Stimulated activated CD4-positive, alpha-beta T cell treated with anti-CD3 and anti-CD28 coated beads, TNF-alpha, amount 100 ng/mL, for 48 hours (primary cell): ENCODE measurements at regions not wholly inside any gene's neighbourhood (a gene's known extent, or its start where the extent isn't known, plus 50 kb on each side); places are given as distances from the start of the nearest gene placed in this dataset.
"Not testable (repeated sequence)": the region's sequence is repeated elsewhere in the genome, so short reads cannot be mapped to it uniquely, and the experiment has no call there.

Experiments used
- DNase-seq, 3 donors: peaks; one replicate each; pipeline ENCODE4 v3.0.0-alpha.2; 2020; ENCODE audit warnings: low read depth in 3 of 3

DNA sequence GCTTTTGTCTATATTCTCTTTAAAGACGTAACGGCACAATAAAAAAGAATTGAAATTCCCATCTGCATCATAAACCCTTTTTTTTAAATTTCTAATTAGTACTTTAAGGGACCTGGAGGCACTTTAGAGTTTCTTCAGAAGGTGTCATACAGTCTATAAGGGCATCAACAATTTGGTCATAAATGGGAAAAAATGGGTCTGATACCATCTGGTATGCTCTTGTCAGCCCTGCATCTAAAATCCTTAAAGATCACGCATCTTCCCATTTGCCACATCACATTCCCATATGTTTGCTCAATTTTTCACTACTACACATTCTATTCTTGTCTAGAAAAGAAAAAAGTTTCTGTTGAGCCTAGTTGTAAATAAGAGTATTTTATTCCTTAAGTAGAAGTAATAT is 53.8 kb downstream of the COX7C start:
- DNase-seq: no peak

DNA sequence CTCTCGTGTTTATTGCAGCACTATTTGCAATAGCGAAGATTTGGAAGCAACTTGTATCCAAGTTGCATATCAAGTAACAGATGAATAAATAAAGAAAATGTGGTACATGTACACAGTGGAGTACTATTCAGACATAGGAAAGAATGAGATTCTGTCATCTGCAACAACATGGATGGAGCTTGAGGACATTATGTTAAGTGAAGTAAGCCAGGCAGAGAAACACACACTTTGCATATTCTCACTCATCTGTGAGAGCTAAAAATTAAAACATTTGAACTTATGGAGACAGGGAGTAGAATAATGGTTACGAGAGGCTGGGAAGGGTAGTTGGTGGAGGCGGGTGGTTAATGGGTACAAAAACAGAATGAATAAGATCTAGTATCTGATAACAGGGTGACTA is 56.3 kb downstream of the COX7C start:
- DNase-seq: no peak

DNA sequence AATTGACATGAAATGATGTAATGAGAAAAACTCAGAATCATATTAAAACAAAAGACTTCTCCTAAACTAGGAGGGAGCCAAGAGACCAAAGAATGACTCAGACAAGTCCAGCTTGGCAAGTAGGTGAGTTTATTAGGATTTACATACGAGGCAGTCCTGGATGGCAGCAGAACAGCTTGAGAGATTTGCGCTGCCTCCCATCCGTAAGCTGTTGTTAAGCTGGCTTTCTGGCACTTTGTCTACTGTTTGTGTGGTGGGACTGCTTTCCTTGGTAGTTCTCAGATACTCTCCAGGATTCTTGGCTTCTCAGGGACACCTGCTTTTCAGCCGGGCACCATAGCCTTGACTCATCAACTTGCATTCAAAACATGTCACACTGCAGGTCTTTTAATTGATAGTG is 57.6 kb downstream of the COX7C start:
- DNase-seq: no peak

DNA sequence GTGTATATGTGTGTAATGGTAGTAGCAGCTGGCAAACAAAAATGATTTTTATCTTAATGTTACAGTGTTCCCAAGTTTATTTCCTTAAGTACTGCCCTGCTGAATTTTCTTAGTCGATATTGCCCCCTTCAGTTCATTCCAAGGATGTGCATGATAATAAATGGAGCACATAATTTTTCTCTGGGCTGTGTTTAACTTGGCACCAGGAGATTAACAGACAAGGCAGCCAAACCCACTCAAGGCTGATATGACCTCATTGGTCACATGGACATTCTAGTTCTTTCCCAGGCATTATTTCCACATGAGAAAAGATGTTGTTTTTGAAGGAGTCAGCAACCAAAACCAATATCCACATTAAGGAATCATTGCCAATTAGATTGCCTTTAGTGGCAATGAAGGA is 61.8 kb downstream of the COX7C start:
- DNase-seq: no peak

DNA sequence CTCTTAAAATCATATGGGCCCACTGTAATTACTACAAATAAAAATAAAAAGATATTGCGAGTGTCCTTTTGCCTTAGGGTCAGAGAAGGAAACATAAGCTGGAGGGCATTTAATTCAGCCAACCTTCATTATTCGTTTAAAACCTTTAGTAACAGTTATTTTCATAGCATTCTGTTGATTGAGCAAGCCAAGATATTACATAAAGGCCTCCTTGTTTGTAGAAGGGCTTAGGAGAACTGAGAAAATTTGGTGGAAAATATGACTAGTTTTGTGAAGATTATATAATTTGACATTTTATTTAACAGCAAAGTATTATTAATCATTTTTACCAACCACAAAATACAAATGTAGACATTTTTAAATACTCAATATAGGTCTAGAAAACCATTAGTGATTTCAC is 62.2 kb downstream of the COX7C start:
- DNase-seq: no peak

DNA sequence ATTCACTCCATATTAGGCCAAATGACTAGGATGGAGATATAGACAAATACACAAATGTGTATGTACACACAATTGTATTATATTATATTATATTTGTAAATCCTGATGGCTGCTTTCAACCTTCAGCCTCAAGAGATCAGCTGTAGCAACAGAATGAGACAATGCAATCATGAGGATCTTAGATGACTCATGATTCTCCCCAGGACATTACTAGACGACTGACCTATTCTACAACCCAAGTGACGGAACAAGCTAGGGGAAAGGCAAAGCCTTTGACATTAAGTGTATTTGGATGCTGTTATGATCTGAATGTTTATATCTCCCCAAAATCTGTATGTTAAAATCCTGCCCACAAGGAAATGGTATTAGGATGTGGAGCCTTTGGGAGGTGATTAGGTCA is 66.5 kb downstream of the COX7C start:
- DNase-seq: no peak

DNA sequence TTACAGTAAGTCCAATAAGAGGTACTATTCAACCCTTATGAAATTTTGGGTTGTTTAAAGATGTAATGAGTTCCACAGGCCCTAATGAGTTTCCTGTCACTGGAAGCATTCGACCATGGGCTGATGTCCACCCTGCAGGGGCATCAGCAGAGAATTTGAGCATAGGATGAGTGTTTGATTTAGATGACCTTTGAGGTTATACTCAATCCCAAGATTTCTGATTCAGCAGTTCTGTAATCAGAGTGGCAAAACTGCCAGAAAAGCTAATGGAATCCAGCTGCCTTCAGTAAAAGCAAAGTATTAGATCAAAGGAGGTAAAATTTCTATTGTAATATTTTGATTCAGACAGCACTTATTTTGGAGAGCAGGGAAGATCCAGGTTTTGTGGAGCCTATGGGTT is 68.3 kb downstream of the COX7C start:
- no peak for DNase-seq

DNA sequence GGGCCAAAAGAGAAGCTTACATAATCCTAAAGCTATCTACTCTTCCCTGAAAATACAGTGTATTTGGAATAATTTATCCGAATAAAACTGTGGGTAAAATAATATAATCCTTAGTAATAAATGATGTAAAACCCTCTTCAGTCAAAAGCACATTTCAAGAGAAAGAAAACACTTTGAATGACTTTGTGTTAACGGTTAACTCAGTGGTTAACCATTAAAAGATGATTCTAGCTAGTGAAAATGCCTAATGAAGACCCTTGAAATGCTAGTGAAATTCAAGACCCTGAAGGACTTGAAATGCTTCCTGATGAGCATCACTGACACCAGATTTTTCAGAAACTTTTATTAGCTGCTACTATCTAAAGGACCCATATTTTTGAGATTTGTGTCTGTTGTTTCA is 70.7 kb downstream of the COX7C start:
- DNase-seq: no peak

DNA sequence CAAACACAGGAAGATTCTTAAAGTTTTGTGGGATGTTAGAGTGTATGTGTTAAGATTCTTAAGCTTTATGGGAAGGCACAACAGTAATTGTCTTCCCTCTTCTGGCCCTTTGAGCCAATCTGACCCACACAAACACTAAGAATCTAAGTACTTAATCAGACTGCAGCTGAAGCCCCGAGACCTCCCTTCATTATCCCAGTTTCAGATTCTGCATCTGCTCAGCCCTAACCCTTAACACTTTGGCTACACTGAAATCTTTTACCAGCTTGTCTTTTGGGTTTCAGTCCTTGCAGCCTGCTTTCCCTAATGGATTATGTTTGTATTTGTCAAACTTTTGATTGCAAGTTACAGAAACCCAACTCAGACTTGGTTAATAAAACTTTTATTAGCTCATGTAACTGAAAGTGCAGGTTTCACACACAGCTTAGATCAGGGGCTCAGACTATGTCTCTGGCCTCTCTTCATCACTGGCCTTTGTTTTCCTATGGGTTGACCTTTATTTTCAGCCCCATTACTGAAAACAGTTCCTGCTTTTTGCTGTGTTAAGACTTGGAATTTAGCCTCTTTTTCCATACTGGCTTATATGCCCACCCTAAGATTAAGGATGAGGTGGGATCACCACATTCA is 71.5 kb downstream of the COX7C start:
- DNase-seq: no peak

DNA sequence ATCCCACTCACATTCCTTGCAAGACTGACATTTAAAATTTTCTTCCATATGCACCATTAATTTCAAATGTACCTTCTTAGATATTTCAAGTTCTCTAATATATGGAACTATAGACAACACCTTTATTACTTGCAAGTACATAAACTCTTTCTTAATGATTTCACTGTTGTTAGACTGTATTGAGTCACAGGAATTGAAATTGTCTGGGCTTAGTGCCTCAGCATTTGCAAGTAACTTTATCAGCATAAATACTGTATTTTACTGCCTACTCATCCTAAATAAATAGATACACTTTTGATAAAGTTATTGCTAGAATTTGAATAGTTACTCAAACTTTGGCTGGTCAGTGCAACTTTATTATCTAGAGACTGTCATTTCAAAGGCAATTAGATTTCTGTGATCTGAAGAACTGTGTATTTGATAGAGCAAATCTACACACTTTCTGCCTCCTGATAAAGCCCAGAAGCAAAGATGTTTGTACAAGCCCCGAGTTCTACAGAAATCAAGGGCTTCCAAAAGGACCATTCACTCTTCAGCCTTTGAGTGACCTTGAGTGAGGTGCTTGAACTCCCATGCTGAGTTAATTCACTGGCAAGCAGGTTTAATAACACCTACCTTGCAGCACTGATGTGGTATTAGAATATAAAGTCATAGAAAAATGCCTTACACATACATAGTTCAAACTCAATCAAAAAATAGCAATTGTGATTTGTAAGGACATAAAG is 91.6 kb downstream of the COX7C start:
- no peak for DNase-seq

DNA sequence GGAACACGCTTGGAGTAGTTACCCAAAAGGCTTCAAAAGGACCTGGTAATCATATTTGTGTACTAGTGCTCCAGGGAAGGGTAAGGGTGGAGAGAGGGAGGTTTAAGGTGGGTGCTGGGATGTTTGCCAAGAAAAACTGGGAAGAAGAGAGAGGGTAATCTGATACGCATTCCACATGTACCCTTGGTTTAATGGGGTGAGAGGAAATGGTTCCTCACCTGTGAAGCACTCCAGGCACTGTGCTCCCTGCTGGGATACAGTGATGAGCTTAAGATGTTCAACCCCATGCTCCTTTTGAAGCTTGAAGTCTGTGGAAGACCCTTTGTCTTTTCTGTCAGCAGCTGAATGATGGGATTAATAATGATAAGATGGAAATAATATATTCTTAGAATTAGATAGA is 98.4 kb downstream of the COX7C start:
- DNase-seq: no peak

DNA sequence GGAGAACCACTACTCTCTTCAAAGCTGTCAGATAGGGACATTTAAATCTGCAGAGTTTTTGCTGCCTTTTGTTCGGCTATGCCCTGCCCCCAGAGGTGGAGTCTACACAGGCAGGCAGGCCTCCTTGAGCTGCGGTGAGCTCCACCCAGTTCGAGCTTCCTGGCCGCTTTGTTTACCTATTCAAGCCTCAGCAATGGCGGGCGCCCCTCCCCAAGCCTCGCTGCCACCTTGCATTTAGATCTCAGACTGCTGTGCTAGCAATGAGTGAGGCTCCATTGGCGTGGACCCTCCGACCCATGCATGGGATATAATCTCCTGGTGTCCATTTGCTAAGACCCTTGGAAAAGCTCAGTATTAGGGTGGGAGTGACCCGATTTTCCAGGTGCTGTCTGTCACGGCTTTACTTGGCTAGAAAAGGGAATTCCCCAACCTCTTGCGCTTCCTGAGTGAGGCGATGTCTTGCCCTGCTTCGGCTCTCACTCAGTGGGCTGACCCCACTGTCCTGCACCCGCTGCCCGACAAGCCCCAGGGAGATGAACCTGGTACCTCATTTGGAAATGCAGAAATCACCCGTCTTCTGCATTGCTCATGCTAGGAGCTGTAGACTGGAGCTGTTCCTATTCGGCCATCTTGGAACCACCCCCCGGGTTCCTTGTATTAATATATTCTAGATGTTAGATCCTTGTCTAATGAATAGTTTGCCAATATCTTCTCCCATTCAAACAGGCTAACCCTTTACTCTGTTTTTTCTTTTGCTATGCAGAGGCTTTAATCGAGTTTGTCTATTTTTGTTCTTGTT is 113.8 kb downstream of the COX7C start:
- not testable (repeated sequence) for DNase-seq

DNA sequence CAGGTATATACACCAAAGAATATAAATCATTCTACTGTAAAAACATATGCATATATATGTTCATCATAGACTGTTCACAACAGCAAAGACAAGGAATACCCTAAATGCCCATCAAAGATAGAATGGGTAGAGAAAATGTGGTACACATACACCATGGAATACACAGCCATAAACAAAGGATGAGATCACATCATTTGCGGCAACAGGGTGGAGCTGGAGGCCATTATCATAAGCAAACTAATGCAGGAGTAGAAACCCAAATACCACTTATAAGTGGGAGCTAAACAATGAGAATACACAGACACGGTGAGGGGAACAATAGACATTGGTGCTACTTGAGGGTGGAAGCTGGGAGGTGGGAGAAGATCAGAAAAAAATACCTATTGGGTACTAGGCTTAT is 117.6 kb downstream of the COX7C start:
- no peak for DNase-seq

DNA sequence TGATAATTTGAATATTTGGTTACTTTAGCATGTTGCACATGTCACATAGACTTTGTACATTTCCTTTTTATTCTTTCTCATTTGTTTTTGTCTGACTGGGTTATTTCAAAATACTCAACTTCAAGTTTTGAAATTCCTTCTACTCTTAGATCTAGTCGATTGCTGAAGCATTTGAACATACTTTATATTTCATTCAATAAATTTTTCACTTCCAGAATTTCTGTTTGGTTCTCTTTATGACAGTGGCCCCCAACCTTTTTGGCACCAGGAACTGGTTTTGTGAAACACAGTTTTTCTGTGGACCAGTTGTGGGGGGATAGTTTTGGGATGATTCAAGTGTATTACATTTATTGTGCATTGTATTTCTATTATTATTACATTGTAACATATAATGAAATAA is 119.8 kb downstream of the COX7C start:
- no peak for DNase-seq

DNA sequence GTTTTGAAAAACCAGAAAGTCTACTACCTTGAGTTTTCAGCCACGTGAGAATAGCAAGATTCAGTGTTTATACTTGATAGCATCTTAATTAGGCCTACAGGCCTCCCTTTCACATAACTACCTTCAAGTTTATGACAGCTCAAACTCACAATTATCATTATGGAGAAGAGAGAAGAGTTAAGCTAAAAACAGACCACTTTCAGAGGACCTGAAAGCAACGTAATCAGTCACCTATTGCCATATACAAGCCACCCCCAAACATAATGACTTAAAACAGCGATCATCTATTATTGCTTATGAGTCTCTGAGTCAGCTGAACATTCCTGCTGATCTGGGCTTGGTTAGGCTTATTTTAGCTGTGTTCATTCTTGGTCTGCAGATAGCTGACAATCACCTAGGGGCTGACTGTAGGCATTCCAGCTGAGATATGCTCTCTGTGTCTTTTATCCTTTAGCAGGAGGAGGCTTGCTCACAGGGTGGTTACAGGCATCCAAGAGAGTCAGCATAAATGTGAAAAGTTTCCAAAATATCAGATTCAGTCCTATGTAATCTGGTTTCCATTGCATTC is 130.9 kb downstream of the COX7C start:
- DNase-seq: no peak

DNA sequence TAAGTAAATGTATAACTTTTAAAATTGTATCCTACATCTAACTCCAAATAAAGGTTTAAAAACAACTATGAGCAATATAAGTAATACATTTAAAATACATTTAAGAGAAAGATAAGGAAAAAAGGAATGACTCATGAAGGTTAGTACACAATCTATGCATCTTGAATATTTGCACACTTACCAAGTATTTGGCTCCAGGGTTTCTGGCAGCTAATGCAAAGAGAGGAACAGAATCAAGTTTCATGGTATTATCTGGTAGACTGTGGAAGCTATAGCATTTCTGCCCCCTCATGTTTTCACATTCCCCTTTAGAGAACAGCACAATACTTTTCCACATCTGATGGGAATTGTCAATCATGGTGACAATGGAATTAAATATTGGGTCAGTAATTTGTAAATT is 132.1 kb downstream of the COX7C start:
- no peak for DNase-seq

DNA sequence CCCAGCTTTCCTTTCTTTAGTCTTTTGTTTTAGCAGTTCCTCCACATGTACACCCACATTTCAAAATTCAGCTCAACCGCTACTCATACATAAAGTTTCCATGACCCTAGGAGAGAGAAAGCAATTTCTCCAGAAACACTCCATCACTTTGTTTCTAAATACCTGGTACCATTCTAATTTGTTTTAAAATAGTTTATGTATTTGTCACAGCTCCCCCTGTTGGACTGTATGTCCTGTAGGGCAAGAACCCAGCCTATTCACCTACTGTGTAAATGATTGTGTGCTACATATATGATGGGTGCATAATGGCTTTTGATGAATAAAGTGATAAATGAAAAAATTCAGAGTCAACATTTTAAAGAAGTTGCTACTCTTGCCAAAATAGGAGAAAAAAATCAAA is 139.1 kb downstream of the COX7C start:
- no peak for DNase-seq

DNA sequence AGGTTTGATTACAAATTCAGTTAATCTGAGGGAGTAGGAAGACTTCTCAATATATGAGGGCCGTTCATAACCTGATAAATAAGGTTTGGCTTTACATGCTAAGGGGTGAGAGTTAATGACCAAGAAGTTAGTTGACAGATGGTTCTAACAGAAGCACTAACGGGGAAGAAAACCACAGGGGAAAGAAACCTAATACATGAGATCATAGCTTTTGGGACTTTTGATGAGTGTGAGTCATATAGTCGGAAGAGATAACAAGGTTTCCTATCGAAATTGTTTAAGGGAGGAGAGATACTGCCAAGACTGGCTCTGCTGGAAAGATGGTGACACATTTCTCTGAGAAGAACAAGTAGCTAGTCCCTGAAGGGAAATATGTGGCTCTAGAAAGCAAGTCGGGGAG is 140.1 kb downstream of the COX7C start:
- no peak for DNase-seq

DNA sequence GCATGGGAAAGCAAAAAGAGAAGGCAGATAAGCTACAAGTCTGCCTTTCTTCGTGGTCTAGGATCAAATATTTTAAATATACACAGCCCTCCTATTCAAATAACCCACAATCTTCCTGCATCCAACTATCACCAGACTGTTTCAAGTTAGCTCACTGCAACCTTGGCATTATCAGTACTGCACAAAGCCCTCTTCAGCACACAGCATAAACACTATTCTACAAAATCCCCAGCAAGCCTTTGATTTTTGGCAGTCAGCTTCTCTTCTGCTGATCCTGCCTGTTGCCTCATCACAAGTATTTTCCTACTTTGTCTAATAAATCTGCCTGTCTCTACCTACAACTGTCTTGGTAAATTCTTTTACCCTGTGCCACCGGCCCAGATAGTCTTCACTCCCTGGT is 142.9 kb downstream of the COX7C start:
- no peak for DNase-seq

DNA sequence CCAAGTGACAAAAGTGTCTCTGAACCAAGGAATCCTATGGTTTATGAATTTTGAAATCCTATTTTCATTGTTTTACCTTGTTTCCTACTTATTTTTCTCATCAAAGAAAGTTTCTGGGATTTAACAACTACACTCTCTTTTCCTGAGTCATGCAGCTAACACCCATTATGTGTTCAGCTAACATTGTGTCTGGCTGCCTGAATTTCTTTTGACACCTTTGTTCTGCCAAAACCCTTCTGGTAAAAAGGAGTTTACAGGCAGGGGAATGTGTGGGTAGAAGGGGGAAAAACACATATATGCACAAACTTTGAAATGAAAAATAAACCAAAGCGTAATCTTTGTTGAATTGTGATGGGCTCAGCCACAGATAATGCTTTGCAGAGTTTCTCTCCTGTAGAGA is 146.2 kb downstream of the COX7C start:
- no peak for DNase-seq

DNA sequence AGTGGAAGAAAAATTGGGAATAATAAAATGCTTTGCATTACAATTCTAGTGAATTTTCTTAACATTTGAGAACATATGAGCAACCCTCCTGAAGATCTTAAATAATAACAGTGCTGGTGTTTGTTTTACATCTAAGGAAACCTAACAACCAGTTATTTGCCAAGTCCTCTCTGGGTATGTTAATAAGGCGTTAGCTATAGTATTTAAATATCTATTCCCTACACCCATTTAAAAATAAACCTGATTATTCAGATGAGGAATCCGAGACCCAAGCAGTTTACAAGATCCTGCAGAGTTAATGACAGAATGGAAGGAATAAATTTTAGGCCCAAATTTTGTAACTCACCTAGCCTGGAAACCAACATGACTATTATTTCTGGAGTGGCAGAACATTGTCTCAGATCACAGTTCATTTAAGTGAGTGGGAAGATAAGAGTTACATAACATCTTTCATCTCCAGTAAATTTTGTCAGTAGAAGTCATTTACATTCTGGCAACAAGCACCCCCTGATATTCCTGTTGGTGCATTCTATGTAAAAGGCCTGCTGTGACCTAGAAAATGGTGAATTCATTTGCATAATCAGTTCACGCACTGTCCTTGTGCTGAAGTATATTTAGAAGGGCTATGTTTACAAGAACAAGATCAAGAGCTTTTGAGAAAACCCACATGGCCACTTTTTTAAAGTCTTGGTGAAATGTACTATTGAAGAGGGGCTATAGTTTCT is 148.2 kb downstream of the COX7C start:
- no peak for DNase-seq

DNA sequence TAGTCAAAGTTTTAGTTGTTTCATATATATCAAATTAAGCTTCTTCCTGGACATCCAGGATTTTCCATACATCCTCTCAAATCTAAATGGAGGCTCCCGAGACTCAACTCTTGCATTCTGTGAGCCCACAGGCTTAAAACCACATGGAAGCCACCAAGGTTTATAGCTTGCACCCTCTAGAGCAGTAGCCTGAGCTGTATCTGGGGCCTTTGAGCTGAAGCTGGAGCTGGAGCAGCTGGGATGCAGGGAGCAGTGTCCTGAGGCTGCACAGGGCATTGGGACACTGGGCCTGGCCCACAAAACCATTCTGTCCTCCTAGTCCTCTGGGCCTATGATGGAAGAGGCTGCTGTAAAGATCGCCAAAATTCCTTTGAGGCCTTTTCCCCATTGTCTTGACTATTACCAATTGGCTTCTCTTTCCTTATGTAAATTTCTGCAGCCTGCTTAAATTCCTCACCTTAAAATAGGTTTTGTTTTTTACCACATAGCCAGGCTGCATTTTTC is 151.0 kb downstream of the COX7C start:
- DNase-seq: no peak
